DMS 273 treated with DMSO at 0.1 percent for 48 hours (cell line): ENCODE measurements at regions not wholly inside any gene's neighbourhood (a gene's known extent, or its start where the extent isn't known, plus 50 kb on each side); places are given as distances from the start of the nearest gene placed in this dataset.
"Not testable (repeated sequence)": the region's sequence is repeated elsewhere in the genome, so short reads cannot be mapped to it uniquely, and the experiment has no call there.

Experiments used
- DNase-seq: peaks from one replicate; lab custom pipeline; 2025; lab: John Stamatoyannopoulos, UW

DNA sequence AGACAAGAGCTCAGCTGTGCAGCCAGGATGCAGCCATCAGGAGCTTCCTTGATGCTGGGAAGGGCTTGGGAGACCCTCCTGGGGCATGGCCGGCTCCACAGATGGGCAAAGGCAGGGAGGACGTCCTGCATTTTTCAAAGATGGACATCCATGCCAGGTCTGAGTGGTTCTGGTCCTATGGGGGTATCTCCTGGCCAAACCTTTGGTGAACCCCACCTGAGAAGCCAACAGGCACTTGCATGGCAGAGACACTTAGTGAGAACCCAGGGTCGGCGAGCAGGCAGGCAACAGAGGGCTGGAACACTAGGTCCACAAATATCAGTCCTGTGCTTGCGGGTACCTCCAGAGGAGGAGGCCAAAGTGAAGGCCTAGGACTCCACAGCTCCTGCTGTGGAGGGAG, 70.0 kb downstream of the KCTD15 start:
- no peak for DNase-seq

DNA sequence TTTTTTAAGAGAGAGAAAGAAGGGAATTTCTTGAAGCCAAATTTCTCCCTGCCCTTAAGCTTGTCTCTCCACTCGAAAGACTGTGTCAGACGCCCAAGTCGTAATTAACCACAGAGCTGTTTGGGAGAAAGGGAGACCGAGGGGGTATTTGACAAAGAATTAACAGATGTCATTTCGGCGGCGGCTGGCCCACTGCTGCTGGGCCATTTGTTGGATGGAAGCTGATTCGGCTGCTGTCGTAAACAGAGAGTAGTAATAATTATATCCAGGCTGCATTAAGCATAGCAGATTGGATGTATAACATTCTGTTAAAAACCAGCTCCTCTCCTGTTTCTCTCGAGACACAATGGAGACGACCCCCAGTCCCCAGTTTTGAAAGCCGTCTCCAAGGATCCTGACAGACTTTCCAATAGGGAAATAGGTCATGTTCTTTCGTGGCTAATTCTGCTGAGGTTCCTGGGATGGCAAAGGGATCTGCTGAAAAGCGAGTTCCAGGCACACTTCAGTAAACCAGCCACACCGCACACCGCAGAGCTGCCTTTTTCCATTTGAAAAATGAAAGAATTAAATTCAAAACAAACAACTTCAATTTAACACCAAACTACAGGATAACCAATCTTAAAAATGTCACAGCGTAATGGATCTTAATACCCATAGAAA, 71.5 kb downstream of the KCTD15 start:
- no peak for DNase-seq

DNA sequence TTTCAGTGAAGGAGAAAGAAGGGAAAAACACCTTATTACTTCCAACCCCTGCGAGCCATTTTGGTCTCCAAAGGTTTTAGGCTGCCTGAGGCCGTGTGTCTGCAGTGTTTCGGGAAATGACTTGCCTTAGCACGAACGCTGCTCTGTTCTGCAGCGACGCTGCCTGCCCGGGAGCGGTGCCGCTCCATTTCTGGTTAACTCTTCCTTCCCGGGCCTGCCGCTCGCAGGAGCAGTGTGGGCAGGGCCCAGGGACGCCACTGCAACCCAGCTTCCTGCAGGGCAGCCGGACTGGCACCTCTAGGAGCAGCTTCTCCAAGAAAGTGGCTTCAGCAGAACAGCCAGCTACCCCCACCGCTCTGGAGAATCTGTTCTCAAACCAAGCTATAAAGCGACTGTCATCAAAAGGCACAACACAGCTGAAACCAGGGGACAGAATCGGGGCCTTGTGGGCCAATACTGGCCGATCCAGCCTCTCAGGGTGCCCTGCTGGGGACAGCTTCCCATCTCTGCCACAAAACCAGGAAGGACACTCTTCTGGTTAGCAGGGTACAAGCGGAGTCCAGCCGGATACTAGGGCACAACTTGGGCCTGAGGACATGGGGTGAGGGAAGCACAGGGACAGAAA, 72.2 kb downstream of the KCTD15 start:
- no peak for DNase-seq

DNA sequence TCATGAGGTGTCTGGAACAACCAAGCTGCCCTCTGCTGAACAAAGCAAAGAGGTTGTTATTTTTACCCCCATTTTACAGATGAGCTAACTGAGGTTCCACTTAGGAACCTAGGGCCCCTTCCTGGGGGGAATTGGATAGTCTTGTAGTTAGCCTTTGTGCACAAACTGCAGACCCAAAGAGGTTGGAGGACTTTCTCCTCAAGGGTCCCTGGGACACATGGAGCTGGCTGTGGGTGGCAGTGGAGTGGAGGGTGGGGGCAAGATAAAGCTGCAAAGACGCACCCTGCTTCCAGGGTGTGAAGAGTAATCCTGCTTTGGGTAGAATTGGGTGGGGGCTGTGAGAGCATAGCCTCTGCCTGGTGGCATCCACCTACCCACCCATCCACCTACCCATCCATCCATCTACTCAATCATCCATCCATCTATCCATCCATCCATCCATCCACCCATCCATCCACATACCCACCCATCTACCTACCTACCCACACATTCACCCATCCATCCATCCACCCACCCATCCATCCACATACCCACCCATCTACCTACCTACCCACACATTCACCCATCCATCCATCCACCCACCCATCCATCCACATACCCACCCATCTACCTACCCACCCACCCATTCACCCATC, 73.7 kb downstream of the KCTD15 start:
- not testable (repeated sequence) for DNase-seq

DNA sequence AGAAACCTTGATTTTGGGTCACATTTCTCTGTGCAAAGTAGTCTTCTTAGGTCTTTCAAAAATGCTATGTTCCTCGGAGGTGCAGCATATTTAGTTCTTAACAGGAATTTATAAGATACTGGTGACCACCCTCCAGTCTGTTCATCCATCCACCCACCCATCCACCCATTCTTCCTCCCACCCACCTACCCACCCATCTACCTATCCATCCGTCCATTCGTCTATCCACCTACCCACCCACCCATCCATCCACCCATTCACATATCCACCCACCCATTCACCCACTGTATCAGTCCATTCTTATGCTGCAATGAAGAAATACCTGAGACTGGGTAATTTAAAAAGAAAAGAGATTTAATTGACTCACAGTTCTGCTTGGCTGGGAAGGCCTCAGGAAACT, 74.9 kb downstream of the KCTD15 start:
- no peak for DNase-seq

DNA sequence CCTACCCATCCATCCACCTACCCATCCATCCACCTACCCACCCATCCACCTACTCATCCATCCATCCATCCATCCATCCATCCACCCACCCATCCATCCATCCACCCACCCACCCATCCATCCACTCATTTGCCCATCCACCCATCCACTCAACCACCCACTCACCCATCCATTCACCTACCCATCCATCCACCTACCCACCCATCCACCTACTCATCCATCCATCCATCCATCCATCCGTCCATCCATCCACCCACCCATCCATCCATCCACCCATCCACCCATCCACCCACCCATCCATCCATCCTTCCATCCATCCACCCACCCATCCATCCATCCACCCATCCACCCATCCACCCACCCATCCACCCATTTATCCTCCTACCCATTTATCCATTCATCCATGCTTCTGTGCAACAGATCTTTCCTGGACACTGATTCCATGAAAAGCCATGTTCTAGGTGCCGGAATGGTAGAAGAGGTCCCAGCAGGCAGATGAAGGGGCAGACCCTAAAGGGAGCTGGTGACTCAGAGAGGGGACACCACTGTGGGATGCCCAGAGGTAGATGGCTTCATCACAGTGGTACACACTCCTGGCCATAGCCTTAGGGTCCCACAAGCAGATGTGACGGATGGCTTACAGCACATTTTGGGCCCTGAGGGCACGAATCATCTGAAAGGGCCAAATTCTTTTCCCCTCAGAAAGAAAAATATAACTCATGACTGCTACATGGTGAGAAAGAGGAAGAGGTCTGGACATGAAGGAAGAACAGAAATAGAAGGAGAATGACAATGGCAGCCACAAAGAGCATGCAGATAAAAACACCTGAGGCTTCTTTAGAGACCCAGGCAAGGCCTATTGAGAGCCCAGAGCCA, 76.0 kb downstream of the KCTD15 start:
- DNase-seq = no peak

DNA sequence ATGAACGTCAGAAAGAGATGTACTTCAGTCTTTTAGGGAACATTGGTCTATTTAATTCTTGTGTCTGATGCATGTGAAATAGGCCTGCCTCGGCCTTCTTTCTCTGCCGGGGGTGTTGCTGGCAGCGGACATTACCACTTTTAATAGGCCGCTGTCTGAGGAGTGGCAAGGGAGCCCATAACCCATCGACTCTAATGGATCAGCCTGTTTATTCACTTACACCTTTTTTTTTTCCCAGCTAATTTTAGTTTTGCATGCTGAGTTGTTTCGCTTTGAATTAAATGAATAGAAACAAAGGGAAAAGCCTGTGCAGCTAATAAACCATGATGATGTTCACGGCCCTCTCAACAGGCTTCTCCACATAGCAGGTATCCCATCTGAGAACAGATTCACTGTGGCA, 78.4 kb downstream of the KCTD15 start:
- no peak for DNase-seq

DNA sequence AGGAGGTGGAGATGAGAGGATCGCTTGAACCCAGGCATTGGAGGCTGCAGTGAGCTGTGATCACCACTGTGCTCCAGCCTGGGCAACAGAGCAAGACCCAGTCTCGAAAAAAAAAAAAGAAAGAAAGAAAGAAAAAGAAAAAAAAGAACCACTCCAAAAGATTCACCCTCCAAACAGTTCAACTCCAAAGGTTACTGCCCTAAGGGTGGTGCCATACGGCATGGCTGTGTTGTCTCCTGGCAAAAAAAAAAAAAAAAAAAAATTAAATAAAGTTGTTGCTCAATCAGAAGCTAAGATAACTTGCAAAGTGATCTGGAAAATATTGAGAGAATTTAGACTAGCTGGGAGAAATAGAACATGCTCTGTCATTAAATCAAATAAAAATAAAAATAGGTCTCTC, 79.5 kb downstream of the KCTD15 start:
- no peak for DNase-seq

DNA sequence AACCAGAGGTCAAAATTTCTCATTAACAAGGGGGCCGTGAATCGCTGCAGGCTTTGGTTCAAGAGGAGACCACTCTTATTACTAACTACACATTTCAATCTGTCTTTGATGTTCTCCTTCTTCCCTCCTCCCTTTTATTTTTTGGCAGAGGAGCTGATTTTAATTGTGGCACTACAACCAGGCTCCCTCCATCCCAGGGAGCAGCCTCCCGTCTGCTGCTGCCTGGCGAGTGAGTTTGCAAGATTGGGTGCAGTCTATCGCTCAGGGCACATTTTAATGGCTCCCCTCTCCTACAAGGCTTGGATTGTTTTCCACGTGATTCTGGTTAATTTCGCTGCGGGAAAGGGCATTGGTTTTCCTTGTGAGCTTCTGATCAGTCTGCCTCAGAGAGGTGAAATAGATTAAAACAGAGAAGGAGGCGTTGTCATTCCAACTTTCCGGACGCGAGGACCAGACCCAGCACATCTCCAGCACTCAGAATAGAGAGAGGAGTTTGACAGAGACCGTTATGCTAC, 81.4 kb downstream of the KCTD15 start:
- DNase-seq = no peak

DNA sequence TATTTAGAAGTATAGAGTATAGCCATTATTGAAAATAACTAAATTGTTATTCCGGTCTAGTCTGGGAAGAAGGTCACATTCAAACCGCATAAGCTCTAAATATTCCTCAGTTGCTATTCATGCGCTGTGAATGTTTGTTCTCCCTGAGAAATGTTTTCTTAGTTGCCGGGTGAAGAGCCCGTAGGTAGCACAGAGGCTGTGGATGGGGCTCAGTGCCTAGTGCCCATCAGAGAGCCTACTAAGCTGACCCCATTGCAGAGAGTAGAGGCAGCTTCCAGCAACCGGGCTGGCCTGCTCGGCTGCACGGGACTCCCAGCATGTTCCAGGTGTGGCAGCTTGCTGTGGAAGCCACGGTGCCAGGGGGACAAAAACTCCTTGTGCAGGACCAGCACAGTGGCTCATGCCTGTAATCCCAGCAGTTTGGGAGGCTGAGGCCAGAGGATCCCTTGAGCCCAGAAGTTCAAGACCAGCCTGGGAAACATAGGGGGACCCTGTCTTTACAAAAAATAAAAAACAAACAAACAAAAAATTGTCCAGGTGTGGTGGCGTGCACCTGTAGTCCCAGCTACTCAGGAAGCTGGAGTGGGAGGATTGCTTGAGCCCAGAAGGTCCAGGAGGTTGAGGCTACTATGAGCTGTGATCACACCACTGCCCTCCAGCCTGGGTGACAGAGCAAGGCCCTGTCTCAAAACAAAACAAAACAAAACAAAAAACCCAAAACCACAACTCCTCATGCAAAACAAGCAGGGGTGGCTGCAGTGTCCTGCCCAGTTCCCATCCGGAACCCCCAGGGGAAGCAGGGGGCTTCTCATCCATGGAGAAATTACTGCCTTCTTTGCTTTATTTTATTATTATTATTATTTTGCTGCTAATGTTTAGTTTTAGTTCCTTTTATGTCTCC, 82.5 kb downstream of the KCTD15 start:
- DNase-seq = no peak

DNA sequence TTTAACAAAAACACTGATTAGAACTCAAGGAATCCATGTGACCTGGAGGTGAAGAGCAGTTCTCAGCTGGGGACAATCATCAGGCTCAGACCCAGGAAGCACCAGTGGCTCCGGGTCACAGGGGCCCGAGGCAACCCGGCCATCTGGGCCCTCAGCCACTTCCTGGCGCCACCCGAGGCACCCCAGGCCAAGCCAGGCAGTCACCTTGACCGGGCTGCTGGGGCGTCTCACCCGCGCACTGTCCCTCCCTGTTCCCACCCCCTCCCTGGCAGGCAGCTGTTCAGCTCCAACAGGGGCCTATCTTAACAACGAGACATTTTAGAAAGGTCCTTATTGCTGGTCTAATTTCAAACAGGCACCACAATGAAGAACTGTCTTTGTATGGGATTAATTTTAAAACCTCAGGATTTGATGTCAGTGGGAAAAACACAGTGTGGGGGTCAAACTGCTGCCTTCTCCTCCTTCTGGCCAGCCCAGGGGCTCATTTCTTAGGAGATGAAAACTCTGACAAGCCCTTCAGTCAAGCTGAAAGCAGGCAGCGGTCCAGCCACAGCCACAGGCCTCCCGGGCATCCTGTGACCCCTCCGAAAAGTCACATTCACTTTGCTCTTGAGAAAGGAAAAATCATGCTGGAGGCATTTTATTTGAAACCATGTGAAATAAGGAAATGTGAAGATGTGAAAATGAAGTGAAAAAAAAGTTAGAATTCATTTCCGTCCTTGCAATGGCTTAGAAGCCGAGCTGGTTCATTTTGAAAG, 83.3 kb downstream of the KCTD15 start:
- no peak for DNase-seq

DNA sequence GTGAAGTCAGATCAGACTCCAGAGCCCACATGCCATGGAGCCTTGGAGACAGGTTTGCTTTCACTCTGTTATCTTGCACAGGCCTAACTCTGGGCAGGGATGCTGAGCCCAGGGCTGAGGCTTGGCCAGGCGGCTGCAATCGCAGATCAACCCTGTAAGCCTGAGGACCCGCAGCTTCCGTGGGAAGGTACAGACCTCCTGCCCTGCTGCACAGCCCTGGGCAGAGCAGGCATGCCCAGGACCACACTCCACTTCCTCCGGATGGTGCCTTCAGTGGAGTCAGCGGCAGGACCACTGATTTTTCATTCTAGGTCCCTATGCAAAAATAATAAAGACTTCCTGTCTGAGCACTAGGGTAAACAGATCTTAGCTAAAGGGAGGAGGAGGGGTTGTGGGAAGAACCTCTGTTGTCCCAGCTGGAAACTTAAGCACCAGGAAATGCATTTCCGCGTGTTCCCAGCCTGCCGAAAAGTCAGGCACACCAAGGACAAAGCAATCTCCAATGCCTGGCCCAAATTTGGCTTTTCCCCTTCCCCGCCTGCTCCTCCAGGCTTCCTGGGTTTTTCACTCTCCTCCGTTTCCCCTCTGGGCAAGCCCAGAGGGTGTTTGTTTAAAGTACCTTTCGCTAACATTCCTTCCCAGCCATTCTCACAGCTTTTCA, 87.3 kb downstream of the KCTD15 start:
- DNase-seq = no peak

DNA sequence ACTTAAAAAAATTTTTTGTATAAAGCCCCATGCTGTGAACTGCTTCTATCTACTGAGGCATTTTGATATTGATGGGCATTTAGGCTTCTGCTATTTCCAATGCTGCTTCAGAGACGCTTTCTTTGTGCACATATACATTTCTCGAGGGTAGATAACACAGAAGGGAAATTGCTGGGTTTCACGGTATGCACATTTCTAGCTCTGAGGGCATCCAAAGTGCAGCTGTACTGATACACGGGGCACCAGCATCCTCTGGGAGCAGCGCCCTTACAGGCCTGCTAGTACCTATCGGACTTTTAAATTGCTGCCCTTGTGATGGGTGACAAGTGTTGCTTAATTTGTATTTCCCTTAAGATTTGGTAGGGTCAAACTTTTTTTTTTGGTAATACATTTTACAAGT, 88.6 kb downstream of the KCTD15 start:
- DNase-seq = no peak

DNA sequence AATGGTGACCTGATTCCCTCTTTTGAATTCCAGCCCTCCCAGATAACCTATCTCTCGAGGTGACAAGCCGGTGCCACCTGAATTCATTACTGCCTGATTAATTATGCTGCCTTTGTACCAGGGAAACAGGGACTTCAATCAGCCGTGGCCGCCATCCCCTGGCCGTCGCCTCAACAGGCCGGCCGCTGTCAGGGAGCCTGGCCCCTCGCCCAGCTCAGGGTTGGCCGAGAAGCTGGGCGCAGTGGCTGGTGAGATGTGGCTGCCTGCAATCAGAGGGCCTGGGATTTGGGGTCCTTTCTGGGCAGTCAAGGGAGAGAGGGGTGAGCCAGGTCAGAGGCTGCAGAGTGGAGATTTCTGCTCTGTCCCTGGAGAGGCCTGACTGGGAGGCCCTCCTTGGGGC, 91.2 kb downstream of the KCTD15 start:
- DNase-seq = no peak

DNA sequence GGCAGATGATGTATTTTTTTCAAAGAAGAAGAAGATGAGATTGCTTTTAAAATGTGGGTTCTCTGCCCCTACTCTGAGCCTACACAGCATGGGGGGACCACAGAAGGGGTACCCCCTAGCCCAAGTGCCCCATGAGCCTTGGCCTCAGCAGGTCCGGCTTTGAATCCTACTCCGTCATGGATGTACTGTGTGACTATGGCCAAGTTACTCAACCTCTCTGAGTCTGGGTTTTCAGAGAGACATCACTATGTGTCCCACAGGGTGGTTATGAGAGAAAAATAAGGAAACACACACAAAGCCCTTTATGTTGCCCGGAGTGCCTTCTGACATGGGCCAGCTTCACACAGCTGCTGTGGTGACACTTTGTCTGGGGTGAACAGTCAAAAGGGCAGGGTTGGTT, 92.0 kb downstream of the KCTD15 start:
- DNase-seq = no peak

DNA sequence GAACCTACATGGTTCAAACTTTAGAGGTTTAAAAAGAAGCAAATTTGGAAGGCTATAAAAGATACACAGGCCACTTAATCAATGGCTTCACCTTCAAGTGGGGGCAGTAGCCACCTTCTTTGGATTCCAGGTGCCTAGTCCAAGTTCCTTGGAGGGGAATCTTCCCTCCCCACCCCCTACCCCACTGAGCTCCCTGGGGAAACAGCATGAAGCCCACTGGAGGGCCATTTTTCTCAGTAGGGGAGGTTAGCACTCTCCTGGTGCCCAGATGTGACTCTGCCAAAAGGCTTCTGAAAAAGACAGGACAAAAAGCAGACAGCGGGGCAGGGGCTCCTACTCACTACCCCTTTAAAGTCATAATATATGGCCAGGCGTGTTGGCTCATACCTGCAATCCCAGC, 93.9 kb downstream of the KCTD15 start:
- no peak for DNase-seq

DNA sequence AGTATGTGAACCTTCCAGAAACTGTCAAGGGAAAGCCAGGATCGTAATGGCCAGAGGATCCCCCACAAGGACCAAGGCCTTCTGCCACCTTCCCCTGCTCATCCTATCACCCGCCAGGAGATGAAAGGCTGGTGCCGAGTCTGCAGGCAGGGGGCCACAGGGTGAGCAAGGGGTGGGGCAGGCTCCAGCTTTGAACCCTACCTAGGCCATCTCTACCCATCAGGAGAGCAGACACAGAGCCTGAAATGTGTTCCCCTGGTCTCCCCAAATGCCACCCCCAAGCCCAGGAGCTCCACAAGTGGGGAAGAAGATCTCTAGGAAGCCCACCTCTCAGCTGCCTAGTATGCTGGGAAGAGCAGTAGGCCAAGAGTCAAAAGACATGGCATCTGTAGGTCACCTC, 95.1 kb downstream of the KCTD15 start:
- DNase-seq = no peak

DNA sequence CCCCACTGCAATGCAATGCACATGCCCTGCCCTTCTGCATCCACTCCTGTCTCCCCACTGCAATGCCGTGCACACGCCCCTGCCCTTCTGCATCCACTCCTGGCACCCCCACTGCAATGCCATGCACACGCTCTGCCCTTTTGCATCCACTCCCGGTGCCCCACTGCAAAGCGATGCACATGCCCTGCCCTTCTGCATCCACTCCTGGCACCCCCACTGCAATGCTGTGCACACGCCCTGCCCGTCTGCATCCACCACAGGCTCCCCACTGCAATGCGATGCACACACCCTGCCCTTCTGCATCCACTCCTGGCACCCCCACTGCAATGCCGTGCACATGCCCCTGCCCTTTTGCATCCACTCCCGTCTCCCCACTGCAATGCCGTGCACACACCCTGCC, 98.1 kb downstream of the KCTD15 start:
- no peak for DNase-seq

DNA sequence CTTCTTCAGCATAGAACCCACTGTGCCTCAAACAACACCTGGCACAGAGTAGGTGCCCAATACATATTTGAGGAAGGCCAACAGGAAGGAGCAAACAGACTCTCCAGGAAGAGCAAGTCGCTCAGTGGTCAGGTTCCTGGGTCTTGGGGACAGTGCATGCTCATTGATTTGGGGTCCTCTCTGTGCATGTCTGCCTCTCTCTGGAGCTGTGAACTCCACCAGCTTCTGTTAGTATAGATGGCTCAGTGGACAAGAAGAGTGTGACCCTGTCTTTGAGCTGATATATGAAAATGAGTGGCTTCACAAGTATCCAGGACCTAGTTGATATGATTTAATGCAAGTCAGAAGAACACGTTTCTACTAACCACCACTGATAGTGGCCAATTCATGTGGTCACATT, 98.7 kb downstream of the KCTD15 start:
- no peak for DNase-seq

DNA sequence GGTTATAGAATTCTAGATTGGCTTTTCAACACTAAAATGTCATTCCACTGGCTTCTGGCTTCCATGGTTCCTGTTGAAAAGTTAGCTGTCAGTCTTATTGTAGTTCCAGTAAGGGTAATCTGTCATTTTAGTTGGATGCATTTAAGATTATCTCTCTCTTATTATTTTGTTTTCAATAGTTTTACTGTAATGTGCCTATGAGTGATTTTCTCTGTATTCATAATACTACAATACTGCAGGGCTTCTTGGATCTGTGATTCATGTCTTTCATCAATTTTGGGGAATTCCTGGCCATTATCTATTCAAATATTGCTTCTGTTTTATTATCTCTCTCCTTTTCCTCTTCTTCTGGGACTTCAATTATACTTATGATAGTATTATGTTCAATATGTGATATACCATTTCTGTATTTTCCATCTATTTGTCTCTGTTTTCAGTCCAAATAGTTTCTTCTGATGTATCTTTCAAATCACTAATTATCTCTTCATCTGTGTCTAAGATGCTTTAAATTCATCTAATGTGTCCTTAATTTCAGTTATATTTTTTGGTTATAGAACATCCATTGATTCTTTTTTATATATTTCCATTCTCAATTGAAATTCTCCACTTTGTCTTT, 101.5 kb downstream of the KCTD15 start:
- no peak for DNase-seq
